ENCODE measurements at regions not wholly inside any gene's neighbourhood (a gene's known extent, or its start where the extent isn't known, plus 50 kb on each side); places are given as distances from the start of the nearest gene placed in this dataset.

DNA sequence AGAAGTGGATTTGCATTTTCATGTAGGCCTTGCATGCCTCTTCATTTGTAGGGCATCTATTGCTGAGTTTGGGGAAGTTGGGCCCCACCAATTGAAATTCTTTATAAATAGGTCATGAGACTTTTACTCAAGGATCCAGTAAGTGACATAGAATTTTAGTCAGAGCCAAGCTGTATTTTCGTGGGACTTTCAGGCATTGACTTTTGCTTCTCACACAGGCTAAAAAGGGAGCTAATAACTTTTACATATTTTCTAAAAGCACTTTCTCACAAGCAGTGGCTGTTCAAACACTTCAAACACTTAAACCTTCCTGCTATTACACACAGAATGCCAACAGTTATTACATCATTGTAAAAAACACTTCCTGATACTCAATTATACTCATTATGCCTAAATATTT is 260.5 kb downstream of the MSRB3 start:
- TF ChIP-seq, protein P1, sequence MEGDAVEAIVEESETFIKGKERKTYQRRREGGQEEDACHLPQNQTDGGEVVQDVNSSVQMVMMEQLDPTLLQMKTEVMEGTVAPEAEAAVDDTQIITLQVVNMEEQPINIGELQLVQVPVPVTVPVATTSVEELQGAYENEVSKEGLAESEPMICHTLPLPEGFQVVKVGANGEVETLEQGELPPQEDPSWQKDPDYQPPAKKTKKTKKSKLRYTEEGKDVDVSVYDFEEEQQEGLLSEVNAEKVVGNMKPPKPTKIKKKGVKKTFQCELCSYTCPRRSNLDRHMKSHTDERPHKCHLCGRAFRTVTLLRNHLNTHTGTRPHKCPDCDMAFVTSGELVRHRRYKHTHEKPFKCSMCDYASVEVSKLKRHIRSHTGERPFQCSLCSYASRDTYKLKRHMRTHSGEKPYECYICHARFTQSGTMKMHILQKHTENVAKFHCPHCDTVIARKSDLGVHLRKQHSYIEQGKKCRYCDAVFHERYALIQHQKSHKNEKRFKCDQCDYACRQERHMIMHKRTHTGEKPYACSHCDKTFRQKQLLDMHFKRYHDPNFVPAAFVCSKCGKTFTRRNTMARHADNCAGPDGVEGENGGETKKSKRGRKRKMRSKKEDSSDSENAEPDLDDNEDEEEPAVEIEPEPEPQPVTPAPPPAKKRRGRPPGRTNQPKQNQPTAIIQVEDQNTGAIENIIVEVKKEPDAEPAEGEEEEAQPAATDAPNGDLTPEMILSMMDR (conservative IDR thresholded peaks at IDR 0.05; ENCODE audit: low read depth, low read length), result no peak
- TF ChIP-seq EZH2 (IDR thresholded peaks at IDR 0.05; ENCODE audit: low read length, unreplicated experiment), result no peak
- no peak for TF ChIP-seq EZH2phosphoT487 (IDR thresholded peaks at IDR 0.05; ENCODE audit: borderline replicate concordance, low read length)
- H3K27me3 ChIP-seq (ENCODE audit: low read length), result no peaks in the 10 kb centered on the region
- H3K9ac ChIP-seq (ENCODE audit: low read length), result no peak overlapping the region
- H3K9me3 ChIP-seq (ENCODE audit: low read length), result peaks cover 33% of the 10 kb centered on the region
- ChIA-PET POLR2A (ENCODE audit: unreplicated experiment) (no interaction called here), CTCF (no interaction called here)
- H2AFZ ChIP-seq (ENCODE audit: low read length), result no peak overlapping the region
- H3K36me3 ChIP-seq (ENCODE audit: low read depth, low read length), result peaks cover 19% of the 10 kb centered on the region; the same call in 1 of the 2 replicates
- no peak overlapping the region for H3K4me2 ChIP-seq (ENCODE audit: low read length)
- no TSS peak for BruUV-seq (replicated peaks)
- H4K20me1 ChIP-seq (ENCODE audit: low read length), result no peaks in the 10 kb centered on the region
- no peak overlapping the region for H3K4me3 ChIP-seq (ENCODE audit: low read length)
- ATAC-seq (no peak), DNase-seq (no peak)
- no peaks in the 10 kb centered on the region for H3K9me2 ChIP-seq (replicated peaks; ENCODE audit: low read length)
- H3K79me2 ChIP-seq (ENCODE audit: low read length), result no peaks in the 10 kb centered on the region
- peaks cover 10% of the 10 kb centered on the region for H3F3A ChIP-seq (ENCODE audit: low read length, unreplicated experiment)
- H3K27ac ChIP-seq (ENCODE audit: low read length), result peak overlapping the region; percentile 89; the same call in 1 of the 2 replicates
- peaks cover 40% of the 10 kb centered on the region for H3K4me1 ChIP-seq (ENCODE audit: insufficient read depth, low read length)
- intact Hi-C loops (cut with micrococcal nuclease), result loop anchor here (5.0 kb wide), 1 partner anchor 63 kb away; no protein-coding TSS in a partner anchor

DNA sequence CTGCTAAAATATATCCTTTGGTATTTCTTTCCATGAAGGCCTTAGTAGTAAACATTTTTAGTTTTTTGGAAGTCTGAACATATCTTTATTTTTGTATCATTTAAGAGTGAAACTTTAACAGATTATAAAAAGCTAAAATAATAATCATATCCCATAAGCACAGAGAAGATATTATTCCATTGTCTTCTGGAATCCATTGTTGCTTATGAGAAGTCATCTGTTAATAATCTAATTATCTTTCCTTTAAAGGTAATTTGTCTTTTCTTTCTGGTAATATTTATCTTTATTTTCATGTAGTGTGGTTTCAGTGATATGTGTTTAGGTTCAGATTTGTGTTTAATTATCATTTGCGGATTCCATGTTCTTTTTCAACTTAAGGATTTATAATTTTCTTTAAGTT is 261.7 kb downstream of the MSRB3 start:
- Histone ChIP-seq H3K27me3 (ENCODE audit: low read length) (no peaks in the 10 kb centered on the region), H2AFZ (ENCODE audit: low read length) (no peak overlapping the region), H3K4me3 (ENCODE audit: low read length) (no peak overlapping the region; the same call in 1 of the 2 replicates), H3K27ac (ENCODE audit: low read length) (no peak overlapping the region), H3K4me2 (ENCODE audit: low read length) (no peak overlapping the region), H3K79me2 (ENCODE audit: low read length) (no peaks in the 10 kb centered on the region), H3K9me2 (replicated peaks; ENCODE audit: low read length) (no peaks in the 10 kb centered on the region), H3F3A (ENCODE audit: low read length, unreplicated experiment) (peaks cover 10% of the 10 kb centered on the region), H3K9me3 (ENCODE audit: low read length) (peaks cover 33% of the 10 kb centered on the region), H3K4me1 (ENCODE audit: insufficient read depth, low read length) (peaks cover 29% of the 10 kb centered on the region), H3K9ac (ENCODE audit: low read length) (no peak overlapping the region), H3K36me3 (ENCODE audit: low read depth, low read length) (peaks cover 19% of the 10 kb centered on the region; the same call in 1 of the 2 replicates), H4K20me1 (ENCODE audit: low read length) (no peaks in the 10 kb centered on the region)
- BruUV-seq (replicated peaks), result no TSS peak
- TF ChIP-seq EZH2 (IDR thresholded peaks at IDR 0.05; ENCODE audit: low read length, unreplicated experiment), result no peak
- no peak for TF ChIP-seq EZH2phosphoT487 (IDR thresholded peaks at IDR 0.05; ENCODE audit: borderline replicate concordance, low read length)
- TF ChIP-seq, protein P1 (conservative IDR thresholded peaks at IDR 0.05; ENCODE audit: low read depth, low read length), result no peak
- ATAC-seq, result no peak
- ChIA-PET POLR2A (ENCODE audit: unreplicated experiment) (no interaction called here), CTCF (no interaction called here)
- intact Hi-C loops (cut with micrococcal nuclease), result no loop called here
- no peak for DNase-seq

DNA sequence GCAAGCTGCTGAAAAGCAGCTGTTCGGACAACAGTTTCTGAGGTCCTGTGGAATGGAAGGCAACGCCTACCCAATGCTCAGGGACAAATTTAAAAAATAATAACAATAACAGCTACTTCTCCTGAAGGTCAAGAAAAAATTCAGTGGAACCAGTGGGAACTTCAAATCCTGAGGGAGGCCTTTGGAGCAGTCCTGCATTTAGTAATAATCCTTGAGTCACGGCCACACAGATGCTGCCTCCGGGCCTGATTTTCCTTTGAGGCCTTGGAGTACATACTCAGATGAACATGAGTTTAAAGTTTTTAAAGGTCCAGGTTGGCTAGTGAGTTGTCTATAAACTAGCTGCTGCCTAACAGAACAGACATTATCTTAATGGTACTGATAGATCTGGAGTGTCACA is 268.0 kb downstream of the MSRB3 start:
- H3K79me2 ChIP-seq (ENCODE audit: low read length), result no peaks in the 10 kb centered on the region
- H3K36me3 ChIP-seq (ENCODE audit: low read depth, low read length), result no peaks in the 10 kb centered on the region
- no peaks in the 10 kb centered on the region for H3K9me2 ChIP-seq (replicated peaks; ENCODE audit: low read length)
- H4K20me1 ChIP-seq (ENCODE audit: low read length), result no peaks in the 10 kb centered on the region
- H2AFZ ChIP-seq (ENCODE audit: low read length), result no peak overlapping the region
- H3K9ac ChIP-seq (ENCODE audit: low read length), result no peak overlapping the region
- no peak for DNase-seq
- ATAC-seq, result no peak
- ChIA-PET CTCF (no interaction called here), POLR2A (ENCODE audit: unreplicated experiment) (no interaction called here)
- H3F3A ChIP-seq (ENCODE audit: low read length, unreplicated experiment), result no peaks in the 10 kb centered on the region
- H3K4me1 ChIP-seq (ENCODE audit: insufficient read depth, low read length), result no peaks in the 10 kb centered on the region
- peaks cover 4% of the 10 kb centered on the region; the same call in 1 of the 2 replicates for H3K9me3 ChIP-seq (ENCODE audit: low read length)
- TF ChIP-seq EZH2 (IDR thresholded peaks at IDR 0.05; ENCODE audit: low read length, unreplicated experiment) (no peak), EZH2phosphoT487 (IDR thresholded peaks at IDR 0.05; ENCODE audit: borderline replicate concordance, low read length) (no peak)
- TF ChIP-seq, protein P1 (conservative IDR thresholded peaks at IDR 0.05; ENCODE audit: low read depth, low read length), result no peak
- BruUV-seq (replicated peaks), result no TSS peak
- intact Hi-C loops (cut with micrococcal nuclease), result no loop called here
- H3K4me2 ChIP-seq (ENCODE audit: low read length), result no peak overlapping the region
- no peaks in the 10 kb centered on the region for H3K27me3 ChIP-seq (ENCODE audit: low read length)
- H3K4me3 ChIP-seq (ENCODE audit: low read length), result no peak overlapping the region
- H3K27ac ChIP-seq (ENCODE audit: low read length), result no peak overlapping the region
